Natural killer cell treated with Interleukin-12 subunit alpha and Interleukin-12 subunit beta and Interleukin-15 and Interleukin-18, amount 100 ng/mL, for 72 hours (primary cell): ENCODE measurements at regions not wholly inside any gene's neighbourhood (a gene's known extent, or its start where the extent isn't known, plus 50 kb on each side); places are given as distances from the start of the nearest gene placed in this dataset.

Experiments
- ATAC-seq, 2 donors: fragments of 150-1000 bp; cut with Tn5 transposase in 1 of 2; sonication (Bioruptor Pico), chemical (Tn5 transposase) in 1 of 2; 2 replicates each; pipeline ENCODE4 v1.10.0; 2021
- DNase-seq: peaks from one replicate; pipeline ENCODE4 v3.0.0; 2022; ENCODE audit warnings: low spot score
- H3K27ac Mint-ChIP-seq, 2 donors: 1 replicate in 1 of 2; 2 replicates in 1 of 2; pipeline ENCODE4 v1.8.0; 2022; ENCODE audit warnings: mixed read lengths in 2 of 2, mild to moderate bottlenecking in 1 of 2, moderate library complexity in 1 of 2
- H3K27me3 Mint-ChIP-seq, 2 donors: 1 replicate in 1 of 2; 2 replicates in 1 of 2; pipeline ENCODE4 v1.8.0; 2022; ENCODE audit warnings: mixed read lengths in 2 of 2
- H3K36me3 Mint-ChIP-seq: one replicate; pipeline ENCODE4 v1.8.0; 2022; ENCODE audit warnings: mixed read lengths
- H3K4me1 Mint-ChIP-seq, 2 donors: 1 replicate in 1 of 2; 2 replicates in 1 of 2; pipeline ENCODE4 v1.8.0; 2022; ENCODE audit warnings: low read depth in 2 of 2, mixed read lengths in 2 of 2, mild to moderate bottlenecking in 1 of 2
- H3K4me3 Mint-ChIP-seq: one replicate; pipeline ENCODE4 v1.8.0; 2022; ENCODE audit warnings: mixed read lengths
- H3K9me3 Mint-ChIP-seq: 2 replicates; pipeline ENCODE4 v1.8.0; 2022; ENCODE audit warnings: mixed read lengths

DNA sequence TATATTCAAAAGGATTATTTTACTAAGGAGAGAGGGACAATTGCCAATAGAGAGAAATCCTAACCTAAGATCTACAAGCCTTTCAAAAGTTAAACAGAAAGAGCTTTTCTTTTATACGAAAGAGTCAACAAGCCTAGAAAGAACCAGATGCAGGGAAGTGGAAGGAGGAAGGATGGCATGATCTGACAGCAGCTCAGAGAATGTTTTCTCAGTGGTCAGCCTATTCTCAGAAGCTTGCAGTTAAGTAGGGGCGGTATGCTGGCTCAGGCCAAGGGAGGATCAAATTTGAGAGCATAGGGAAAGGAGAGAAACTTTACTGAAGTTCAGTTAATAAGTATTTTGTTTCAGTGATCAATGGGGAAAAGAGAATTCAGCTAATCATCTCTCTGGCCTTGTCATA lies 88.0 kb upstream of the FTMT start:
- no peak overlapping the region for H3K4me3 Mint-ChIP-seq
- ATAC-seq = no peak
- H3K4me1 Mint-ChIP-seq = no peaks in the 10 kb centered on the region
- no peaks in the 10 kb centered on the region for H3K27me3 Mint-ChIP-seq
- no peak overlapping the region for H3K27ac Mint-ChIP-seq
- H3K9me3 Mint-ChIP-seq = peaks cover 10% of the 10 kb centered on the region
- no peaks in the 10 kb centered on the region for H3K36me3 Mint-ChIP-seq
- DNase-seq = no peak

DNA sequence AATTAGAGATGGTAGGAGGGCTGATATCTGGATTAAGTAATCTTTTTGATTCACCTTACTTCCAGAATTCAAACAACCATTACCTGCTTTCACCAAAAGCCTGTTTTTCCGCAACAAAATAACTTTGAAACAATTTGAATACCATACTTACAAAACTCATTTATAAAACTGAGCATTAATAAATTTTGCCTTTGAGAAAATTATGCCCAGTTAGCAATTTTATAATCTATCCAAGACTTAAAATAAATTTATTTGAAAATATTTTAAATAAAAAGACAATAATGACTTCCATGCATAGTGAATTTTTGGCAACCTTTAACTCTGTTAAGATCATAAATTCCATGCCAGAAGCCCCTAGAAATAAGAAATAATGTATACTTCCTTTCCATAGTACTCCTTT lies 71.3 kb upstream of the FTMT start:
- Mint-ChIP-seq H3K36me3 (no peaks in the 10 kb centered on the region), H3K4me3 (no peak overlapping the region), H3K27me3 (no peaks in the 10 kb centered on the region), H3K9me3 (peaks cover 7% of the 10 kb centered on the region), H3K4me1 (no peaks in the 10 kb centered on the region), H3K27ac (no peak overlapping the region)
- ATAC-seq = no peak
- DNase-seq = no peak

DNA sequence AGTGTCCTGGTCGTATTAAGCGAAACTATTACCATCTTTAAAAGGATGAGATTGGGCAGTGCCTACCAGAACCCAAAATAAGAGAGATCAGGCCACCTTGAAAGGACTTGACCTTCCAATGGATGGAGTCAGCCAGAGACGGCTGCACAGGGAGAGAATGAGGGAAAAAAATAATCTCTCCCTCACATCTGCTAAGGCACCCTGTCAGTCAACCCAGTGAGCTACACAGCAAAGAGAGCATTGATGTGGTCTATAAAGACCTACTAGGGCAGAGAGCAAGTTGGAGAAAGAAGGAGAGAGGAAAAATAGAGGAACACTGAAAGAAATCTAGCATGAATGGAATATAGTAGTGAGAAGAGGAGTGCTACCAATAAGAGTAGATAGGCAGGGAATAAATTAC lies 68.0 kb upstream of the FTMT start:
- H3K4me1 Mint-ChIP-seq = no peaks in the 10 kb centered on the region
- no peak overlapping the region for H3K4me3 Mint-ChIP-seq
- no peaks in the 10 kb centered on the region for H3K36me3 Mint-ChIP-seq
- H3K27me3 Mint-ChIP-seq = no peaks in the 10 kb centered on the region
- ATAC-seq (no peak), DNase-seq (no peak)
- H3K27ac Mint-ChIP-seq = no peak overlapping the region
- peaks cover 3% of the 10 kb centered on the region for H3K9me3 Mint-ChIP-seq

DNA sequence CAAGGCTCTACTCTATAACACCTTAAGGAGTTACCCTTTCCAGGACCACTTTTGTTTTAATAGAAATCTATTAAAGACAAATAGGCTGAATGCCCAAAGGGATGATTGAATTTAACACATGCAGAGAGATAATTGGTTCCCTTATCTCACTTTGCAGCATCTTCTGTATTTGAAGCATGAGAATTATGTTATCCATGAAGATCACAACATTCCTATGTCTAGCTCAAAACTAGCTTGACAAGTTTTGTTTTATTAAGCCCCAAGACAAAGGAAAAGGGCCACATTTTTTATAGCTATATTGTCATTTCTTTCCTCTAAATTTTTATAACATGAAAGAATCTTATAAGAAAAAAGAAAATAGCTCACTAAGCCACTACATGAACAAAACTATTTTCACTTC lies 57.9 kb upstream of the FTMT start:
- no peak overlapping the region for H3K4me3 Mint-ChIP-seq
- H3K27me3 Mint-ChIP-seq = no peaks in the 10 kb centered on the region
- DNase-seq = no peak

DNA sequence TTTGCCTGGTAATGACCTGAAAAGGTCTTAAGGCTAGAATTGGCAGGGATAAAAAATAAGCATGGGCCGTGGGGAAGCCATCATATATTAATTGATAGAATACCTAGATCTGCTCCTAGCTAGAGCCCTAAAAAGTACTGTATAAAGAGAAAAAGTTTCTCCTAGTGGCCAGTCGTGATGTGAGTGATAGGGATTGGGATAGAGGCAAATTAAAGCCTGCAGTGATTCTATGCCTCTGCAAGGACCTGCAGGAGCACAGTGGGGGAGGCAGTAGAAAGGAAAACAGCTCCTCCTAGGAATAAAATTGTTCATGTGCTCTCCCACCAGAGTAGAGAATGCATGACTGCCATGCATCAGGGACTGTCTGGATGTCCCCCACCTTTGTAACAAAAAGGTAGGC lies 56.2 kb upstream of the FTMT start:
- Mint-ChIP-seq H3K4me3 (no peak overlapping the region), H3K9me3 (peaks cover 6% of the 10 kb centered on the region), H3K4me1 (no peaks in the 10 kb centered on the region), H3K27me3 (no peaks in the 10 kb centered on the region), H3K36me3 (no peaks in the 10 kb centered on the region), H3K27ac (no peak overlapping the region)
- no peak for DNase-seq
- ATAC-seq = no peak

More for the DNA sequence above, 57.9 kb upstream of the FTMT start:
- no peaks in the 10 kb centered on the region for H3K36me3 Mint-ChIP-seq
- no peak for ATAC-seq
- H3K27ac Mint-ChIP-seq = no peak overlapping the region
- peaks cover 6% of the 10 kb centered on the region for H3K9me3 Mint-ChIP-seq
- H3K4me1 Mint-ChIP-seq = no peaks in the 10 kb centered on the region

DNA sequence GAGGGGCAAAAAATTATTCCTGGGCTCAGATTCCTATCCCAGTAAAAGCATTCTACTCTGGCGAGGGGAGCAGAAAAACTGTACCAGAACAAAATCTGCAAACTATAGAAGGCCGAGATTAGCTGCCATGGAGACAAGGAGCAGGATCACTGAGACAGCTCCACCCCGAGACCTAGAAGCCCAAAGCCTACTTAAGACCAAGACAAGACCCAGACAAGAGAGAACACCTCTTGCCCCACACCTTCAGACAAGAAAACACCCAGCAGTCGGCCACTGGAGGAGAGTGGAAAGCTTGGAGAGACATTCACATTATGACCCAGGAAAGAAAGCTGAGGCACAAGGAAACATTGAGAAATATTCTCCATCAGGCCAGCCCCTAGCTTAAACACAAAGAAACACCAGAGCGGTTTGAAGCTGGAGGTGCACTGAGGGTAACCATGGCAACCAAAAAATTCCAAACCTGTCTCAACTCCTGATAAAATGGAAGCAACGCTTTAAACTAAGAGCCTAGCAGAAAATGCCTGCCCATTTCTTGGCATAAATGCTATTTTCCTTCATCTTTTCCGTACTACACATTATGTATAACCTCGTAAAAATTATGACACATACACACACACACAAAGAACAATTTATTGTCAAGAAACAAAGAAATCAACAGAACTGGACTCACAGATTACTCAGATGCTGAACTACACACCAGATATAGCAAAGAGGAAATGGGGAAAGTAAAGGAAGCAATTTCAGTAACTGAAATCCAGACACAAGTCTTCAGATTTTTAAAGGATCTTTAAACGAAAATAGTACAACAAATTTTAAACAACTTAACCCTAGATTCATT lies 53.8 kb upstream of the FTMT start:
- H3K4me1 Mint-ChIP-seq = no peaks in the 10 kb centered on the region

More for the DNA sequence above, 53.8 kb upstream of the FTMT start:
- DNase-seq = no peak
- Mint-ChIP-seq H3K27ac (no peak overlapping the region), H3K36me3 (no peaks in the 10 kb centered on the region), H3K27me3 (no peaks in the 10 kb centered on the region), H3K9me3 (peaks cover 8% of the 10 kb centered on the region), H3K4me3 (no peak overlapping the region)
- no peak for ATAC-seq
